Neural cell (in vitro differentiated cells): ENCODE measurements at regions not wholly inside any gene's neighbourhood (a gene's known extent, or its start where the extent isn't known, plus 50 kb on each side); places are given as distances from the start of the nearest gene placed in this dataset.

Experiments used
- EP300 ChIP-seq: fragments of 450-650 bp; conservative IDR thresholded peaks from 2 replicates; pipeline ENCODE4 v1.6.1; 2014; ENCODE audit warnings: antibody characterized with exemption, mild to moderate bottlenecking, moderate library complexity; ENCODE audit not compliant: poor library complexity, severe bottlenecking
- EZH2 ChIP-seq: fragments of 200-600, 300-800 bp; shearing (Covaris generic), sonication (generic); IDR thresholded peaks from 2 replicates; pipeline ENCODE4 v1.6.1; 2014; ENCODE audit warnings: antibody characterized with exemption, low read length, borderline replicate concordance, mild to moderate bottlenecking; ENCODE audit not compliant: insufficient read depth, poor library complexity, severe bottlenecking
- RAD21 ChIP-seq: fragments of 450-650 bp; conservative IDR thresholded peaks from 2 replicates; pipeline ENCODE4 v1.6.1; 2014; ENCODE audit warnings: antibody characterized with exemption, mild to moderate bottlenecking, moderate library complexity
- TF ChIP-seq, protein P1 (sequence below): fragments of 450-650 bp; IDR thresholded peaks from 2 replicates; pipeline ENCODE4 v1.5.1; 2014; ENCODE audit warnings: antibody characterized with exemption, mild to moderate bottlenecking, moderate library complexity; ENCODE audit not compliant: poor library complexity, severe bottlenecking
- TF ChIP-seq, protein P2 (sequence below): IDR thresholded peaks from 2 replicates; pipeline ENCODE4 v1.6.1; 2012; ENCODE audit warnings: borderline replicate concordance

DNA sequence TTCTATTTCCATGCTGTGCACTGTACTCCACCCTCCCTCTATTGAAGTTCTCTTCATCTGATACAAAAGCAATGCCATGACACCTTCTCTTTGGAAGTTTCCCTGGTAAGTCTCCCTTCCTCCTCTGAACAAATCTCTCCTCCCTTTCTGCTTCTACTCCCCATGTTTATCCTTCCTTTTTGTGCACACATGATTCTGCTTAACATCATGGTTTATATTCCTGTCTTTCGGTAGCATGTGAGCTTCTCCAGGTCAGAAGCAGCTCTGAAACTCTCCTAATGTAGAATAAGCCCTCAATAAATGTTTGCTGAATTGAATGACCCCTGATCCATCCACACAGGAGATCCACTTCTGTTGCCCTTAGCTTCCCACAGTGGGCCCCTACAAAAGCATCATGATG lies 328.6 kb downstream of the PLPP3 start:
- TF ChIP-seq, protein P1, sequence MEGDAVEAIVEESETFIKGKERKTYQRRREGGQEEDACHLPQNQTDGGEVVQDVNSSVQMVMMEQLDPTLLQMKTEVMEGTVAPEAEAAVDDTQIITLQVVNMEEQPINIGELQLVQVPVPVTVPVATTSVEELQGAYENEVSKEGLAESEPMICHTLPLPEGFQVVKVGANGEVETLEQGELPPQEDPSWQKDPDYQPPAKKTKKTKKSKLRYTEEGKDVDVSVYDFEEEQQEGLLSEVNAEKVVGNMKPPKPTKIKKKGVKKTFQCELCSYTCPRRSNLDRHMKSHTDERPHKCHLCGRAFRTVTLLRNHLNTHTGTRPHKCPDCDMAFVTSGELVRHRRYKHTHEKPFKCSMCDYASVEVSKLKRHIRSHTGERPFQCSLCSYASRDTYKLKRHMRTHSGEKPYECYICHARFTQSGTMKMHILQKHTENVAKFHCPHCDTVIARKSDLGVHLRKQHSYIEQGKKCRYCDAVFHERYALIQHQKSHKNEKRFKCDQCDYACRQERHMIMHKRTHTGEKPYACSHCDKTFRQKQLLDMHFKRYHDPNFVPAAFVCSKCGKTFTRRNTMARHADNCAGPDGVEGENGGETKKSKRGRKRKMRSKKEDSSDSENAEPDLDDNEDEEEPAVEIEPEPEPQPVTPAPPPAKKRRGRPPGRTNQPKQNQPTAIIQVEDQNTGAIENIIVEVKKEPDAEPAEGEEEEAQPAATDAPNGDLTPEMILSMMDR, result no peak
- TF ChIP-seq EP300, result no peak
- no peak for TF ChIP-seq EZH2
- TF ChIP-seq, protein P2, sequence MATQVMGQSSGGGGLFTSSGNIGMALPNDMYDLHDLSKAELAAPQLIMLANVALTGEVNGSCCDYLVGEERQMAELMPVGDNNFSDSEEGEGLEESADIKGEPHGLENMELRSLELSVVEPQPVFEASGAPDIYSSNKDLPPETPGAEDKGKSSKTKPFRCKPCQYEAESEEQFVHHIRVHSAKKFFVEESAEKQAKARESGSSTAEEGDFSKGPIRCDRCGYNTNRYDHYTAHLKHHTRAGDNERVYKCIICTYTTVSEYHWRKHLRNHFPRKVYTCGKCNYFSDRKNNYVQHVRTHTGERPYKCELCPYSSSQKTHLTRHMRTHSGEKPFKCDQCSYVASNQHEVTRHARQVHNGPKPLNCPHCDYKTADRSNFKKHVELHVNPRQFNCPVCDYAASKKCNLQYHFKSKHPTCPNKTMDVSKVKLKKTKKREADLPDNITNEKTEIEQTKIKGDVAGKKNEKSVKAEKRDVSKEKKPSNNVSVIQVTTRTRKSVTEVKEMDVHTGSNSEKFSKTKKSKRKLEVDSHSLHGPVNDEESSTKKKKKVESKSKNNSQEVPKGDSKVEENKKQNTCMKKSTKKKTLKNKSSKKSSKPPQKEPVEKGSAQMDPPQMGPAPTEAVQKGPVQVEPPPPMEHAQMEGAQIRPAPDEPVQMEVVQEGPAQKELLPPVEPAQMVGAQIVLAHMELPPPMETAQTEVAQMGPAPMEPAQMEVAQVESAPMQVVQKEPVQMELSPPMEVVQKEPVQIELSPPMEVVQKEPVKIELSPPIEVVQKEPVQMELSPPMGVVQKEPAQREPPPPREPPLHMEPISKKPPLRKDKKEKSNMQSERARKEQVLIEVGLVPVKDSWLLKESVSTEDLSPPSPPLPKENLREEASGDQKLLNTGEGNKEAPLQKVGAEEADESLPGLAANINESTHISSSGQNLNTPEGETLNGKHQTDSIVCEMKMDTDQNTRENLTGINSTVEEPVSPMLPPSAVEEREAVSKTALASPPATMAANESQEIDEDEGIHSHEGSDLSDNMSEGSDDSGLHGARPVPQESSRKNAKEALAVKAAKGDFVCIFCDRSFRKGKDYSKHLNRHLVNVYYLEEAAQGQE, result no peak
- no peak for TF ChIP-seq RAD21
